ENCODE measurements at regions not wholly inside any gene's neighbourhood (a gene's known extent, or its start where the extent isn't known, plus 50 kb on each side); places are given as distances from the start of the nearest gene placed in this dataset.

DNA sequence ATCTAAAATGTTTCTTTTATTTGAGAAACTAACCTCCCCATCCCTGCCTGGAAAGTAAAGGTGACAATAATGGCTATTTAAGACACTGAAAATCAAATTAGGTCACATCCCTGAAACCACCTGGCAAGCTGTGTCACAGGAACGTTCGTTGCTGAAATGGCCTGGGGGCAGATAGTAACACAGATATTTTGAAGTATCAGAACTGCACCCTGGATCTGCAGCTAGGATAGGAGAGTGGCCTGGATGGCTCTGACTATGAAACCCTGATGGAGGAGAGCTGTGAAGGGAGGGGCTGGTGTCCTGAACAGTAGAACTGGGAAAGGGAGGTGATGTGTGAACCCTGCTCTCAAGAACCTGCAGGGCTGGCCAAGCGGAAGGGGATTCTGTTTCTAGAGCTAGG lies 648.3 kb upstream of the CFAP20DC start:
- H3K27me3 Mint-ChIP-seq, result no peaks in the 10 kb centered on the region
- no peaks in the 10 kb centered on the region for H3K9me3 Mint-ChIP-seq
- H3K36me3 Mint-ChIP-seq, result no peaks in the 10 kb centered on the region
- H3K27ac Mint-ChIP-seq, result no peak overlapping the region
- no peak overlapping the region for H3K4me3 Mint-ChIP-seq
- H3K4me1 Mint-ChIP-seq, result peaks cover 0 to 1% (median 0%) of the 10 kb centered on the region in 3 donors

DNA sequence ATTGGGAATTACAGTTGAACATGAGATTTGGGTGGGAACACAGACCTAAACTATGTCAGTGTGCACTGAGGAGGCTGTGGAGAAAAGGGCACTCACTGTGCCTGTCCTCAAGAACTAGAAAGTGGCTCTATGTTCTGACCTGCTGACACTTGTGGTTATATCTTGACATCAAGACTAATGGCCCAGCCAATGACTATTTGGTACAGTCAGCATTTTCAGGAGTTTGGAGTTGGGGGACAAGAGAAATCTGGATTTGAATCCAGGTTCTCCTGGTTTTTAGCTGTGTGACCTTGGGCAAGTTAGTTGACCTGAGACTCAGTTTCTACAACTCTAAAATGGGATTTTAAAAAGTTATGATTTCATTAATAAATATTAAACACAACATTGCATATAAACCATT lies 647.0 kb upstream of the CFAP20DC start:
- Mint-ChIP-seq H3K4me3 (no peak overlapping the region), H3K4me1 (peaks cover 0 to 5% (median 0%) of the 10 kb centered on the region in 3 donors), H3K36me3 (no peaks in the 10 kb centered on the region), H3K27me3 (no peaks in the 10 kb centered on the region), H3K27ac (no peak overlapping the region), H3K9me3 (no peaks in the 10 kb centered on the region)

DNA sequence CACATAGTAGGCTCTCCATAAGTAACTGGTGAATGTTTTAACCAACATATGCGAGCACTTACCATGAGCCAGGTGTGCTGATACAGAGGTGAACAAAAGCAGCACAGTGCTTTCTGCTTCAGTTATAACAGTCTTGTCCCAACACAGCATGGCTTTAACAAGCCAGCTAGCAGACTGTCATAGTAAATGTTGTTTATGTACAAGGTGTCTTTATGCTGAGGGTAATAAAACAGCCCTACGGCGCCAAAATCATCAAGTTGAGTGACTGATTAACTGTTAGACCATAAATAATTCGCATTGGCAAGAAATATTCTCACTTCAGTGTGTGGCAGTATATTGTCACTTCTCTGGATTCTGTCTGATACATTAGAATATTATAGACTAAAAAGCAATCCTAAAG lies 646.0 kb upstream of the CFAP20DC start:
- H3K27me3 Mint-ChIP-seq, result no peaks in the 10 kb centered on the region
- no peaks in the 10 kb centered on the region for H3K36me3 Mint-ChIP-seq
- peaks cover 0 to 4% (median 0%) of the 10 kb centered on the region in 3 donors for H3K4me1 Mint-ChIP-seq
- H3K9me3 Mint-ChIP-seq, result no peaks in the 10 kb centered on the region
- no peak overlapping the region for H3K4me3 Mint-ChIP-seq
- no peak overlapping the region for H3K27ac Mint-ChIP-seq

DNA sequence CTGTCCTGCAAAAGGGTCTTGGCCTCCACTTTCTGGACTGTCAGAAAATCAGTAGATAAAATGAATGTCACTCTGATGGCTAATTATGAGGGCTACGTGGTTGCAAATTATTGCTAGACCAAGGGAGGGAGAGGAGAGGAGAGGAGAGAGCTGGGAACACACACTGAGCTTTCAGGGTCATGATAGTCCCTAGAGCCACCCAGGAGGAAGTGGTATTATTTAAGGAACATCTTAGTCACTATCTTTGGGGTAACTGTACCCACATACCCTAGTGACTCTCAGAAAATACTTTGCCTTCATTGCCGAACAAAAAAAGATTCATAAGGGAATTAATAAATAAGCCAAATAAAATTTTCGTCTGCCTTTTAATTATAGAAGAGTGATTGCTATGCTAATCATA lies 642.3 kb upstream of the CFAP20DC start:
- Mint-ChIP-seq H3K36me3 (peaks cover 3% of the 10 kb centered on the region), H3K27me3 (no peaks in the 10 kb centered on the region), H3K4me1 (peaks cover 0 to 4% (median 0%) of the 10 kb centered on the region in 3 donors), H3K27ac (no peak overlapping the region), H3K4me3 (no peak overlapping the region), H3K9me3 (peaks cover 0 to 5% (median 0%) of the 10 kb centered on the region in 3 donors)

DNA sequence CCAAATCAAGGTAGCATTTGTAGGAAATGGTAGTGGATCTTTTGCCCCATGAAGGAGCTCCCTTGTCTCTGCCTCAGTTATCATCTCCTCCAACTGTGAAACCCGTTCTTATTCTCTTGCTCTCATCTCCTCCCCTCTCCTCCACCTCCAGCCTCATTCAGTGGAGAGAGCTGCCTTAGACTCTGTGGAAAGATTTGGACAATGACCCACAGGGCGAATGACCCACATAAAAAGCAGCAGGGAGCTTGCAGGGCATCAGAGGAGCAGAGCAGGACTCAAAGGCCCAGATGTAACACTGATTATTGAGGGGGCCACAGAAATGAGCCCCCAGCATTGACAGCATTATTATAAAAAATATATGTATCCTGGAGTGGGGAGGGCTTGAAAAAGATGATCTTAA lies 641.1 kb upstream of the CFAP20DC start:
- H3K4me1 Mint-ChIP-seq, result peaks cover 0 to 4% (median 0%) of the 10 kb centered on the region in 3 donors
- H3K4me3 Mint-ChIP-seq, result no peak overlapping the region
- H3K36me3 Mint-ChIP-seq, result peaks cover 3% of the 10 kb centered on the region
- H3K27ac Mint-ChIP-seq, result no peak overlapping the region
- H3K27me3 Mint-ChIP-seq, result no peaks in the 10 kb centered on the region
- H3K9me3 Mint-ChIP-seq, result peaks cover 0 to 5% (median 0%) of the 10 kb centered on the region in 3 donors

DNA sequence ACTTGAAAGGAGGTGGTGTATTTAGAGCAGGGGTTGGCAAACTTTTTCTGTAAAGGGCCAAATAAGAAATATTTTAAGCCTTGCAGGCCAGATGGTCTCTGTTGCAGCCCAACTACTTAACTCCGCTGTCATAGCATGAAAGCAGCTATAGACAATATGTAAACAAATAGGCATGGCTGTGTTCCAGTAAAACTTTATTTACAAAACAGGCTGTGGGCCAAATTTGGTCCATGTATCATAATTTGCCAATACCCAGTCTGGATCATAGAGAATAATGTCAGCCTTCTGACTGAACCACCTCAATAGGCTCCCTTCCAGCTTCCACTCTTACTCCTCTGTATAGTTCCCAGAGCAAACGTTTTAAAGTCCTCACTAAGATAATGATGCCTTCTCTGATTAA lies 638.8 kb upstream of the CFAP20DC start:
- peaks cover 0 to 4% (median under 1%) of the 10 kb centered on the region in 3 donors for H3K4me1 Mint-ChIP-seq
- peaks cover 3% of the 10 kb centered on the region for H3K36me3 Mint-ChIP-seq
- no peaks in the 10 kb centered on the region for H3K27me3 Mint-ChIP-seq
- no peak overlapping the region for H3K27ac Mint-ChIP-seq
- H3K9me3 Mint-ChIP-seq, result peaks cover 0 to 5% (median 0%) of the 10 kb centered on the region in 3 donors
- no peak overlapping the region for H3K4me3 Mint-ChIP-seq

- H3K4me3 Mint-ChIP-seq, result no peak overlapping the region
- no peak overlapping the region for H3K27ac Mint-ChIP-seq
- H3K9me3 Mint-ChIP-seq, result peaks cover 0 to 5% (median 0%) of the 10 kb centered on the region in 3 donors
- H3K4me1 Mint-ChIP-seq, result peaks cover 0 to 1% (median 0%) of the 10 kb centered on the region in 3 donors
- peaks cover 3% of the 10 kb centered on the region for H3K36me3 Mint-ChIP-seq
- no peaks in the 10 kb centered on the region for H3K27me3 Mint-ChIP-seq
Measured at GRCh38 chr3:59685432-59685831, 635.6 kb upstream of the CFAP20DC start.

GRCh38 chr3:59684766-59685165 lies 634.9 kb upstream of the CFAP20DC start:
- no peak overlapping the region for H3K4me3 Mint-ChIP-seq
- H3K27me3 Mint-ChIP-seq, result no peaks in the 10 kb centered on the region
- H3K9me3 Mint-ChIP-seq, result peaks cover 0 to 4% (median 0%) of the 10 kb centered on the region in 3 donors
- H3K4me1 Mint-ChIP-seq, result peaks cover 0 to 1% (median 0%) of the 10 kb centered on the region in 3 donors
- no peak overlapping the region for H3K27ac Mint-ChIP-seq
- peaks cover 3% of the 10 kb centered on the region for H3K36me3 Mint-ChIP-seq

- H3K4me1 Mint-ChIP-seq, result peaks cover 0 to 1% (median 0%) of the 10 kb centered on the region in 3 donors
- H3K9me3 Mint-ChIP-seq, result no peaks in the 10 kb centered on the region
- H3K27ac Mint-ChIP-seq, result no peak overlapping the region
- no peak overlapping the region for H3K4me3 Mint-ChIP-seq
- no peaks in the 10 kb centered on the region for H3K36me3 Mint-ChIP-seq
- no peaks in the 10 kb centered on the region for H3K27me3 Mint-ChIP-seq
Measured at GRCh38 chr3:59680919-59681318, 631.1 kb upstream of the CFAP20DC start.

GRCh38 chr3:59677747-59678702 lies 628.2 kb upstream of the CFAP20DC start:
- Mint-ChIP-seq H3K9me3 (no peaks in the 10 kb centered on the region), H3K4me3 (no peak overlapping the region), H3K27me3 (peaks cover 2% of the 10 kb centered on the region), H3K36me3 (no peaks in the 10 kb centered on the region), H3K4me1 (no peaks in the 10 kb centered on the region), H3K27ac (no peak overlapping the region)

DNA sequence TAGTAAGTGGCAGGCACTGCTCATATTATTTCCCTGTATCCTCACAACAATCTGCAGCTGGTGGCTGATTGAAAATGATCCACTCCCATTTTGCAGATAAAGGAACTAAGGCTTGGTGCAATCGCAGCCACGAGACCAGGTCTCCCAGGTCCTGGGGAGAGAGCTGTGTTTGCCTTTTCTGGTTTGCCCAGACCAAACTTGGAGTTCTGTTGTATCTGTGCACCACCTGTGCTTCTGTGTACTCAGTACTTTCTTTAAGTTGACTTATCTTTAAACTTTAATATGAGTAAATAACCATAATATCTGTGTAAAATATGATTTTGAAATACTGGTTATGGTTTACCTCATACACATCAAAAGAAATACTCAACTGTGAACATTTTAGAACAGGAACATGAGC lies 625.7 kb upstream of the CFAP20DC start:
- Mint-ChIP-seq H3K36me3 (no peaks in the 10 kb centered on the region), H3K27me3 (peaks cover 2% of the 10 kb centered on the region), H3K4me3 (no peak overlapping the region), H3K9me3 (no peaks in the 10 kb centered on the region), H3K4me1 (no peaks in the 10 kb centered on the region), H3K27ac (no peak overlapping the region)

- peaks cover 0 to 1% (median 0%) of the 10 kb centered on the region in 3 donors for H3K4me1 Mint-ChIP-seq
Measured at GRCh38 chr3:59663076-59663850, 613.4 kb upstream of the CFAP20DC start.

GRCh38 chr3:59660852-59661625 lies 611.2 kb upstream of the CFAP20DC start:
- Mint-ChIP-seq H3K27ac (no peak overlapping the region), H3K4me3 (peak overlapping the region in 1 of 4 donors; percentile 81), H3K27me3 (peaks cover 11% of the 10 kb centered on the region), H3K4me1 (peaks cover 0 to 1% (median 0%) of the 10 kb centered on the region in 3 donors), H3K36me3 (no peaks in the 10 kb centered on the region), H3K9me3 (peaks cover 0 to 2% (median 0%) of the 10 kb centered on the region in 3 donors)

More at GRCh38 chr3:59663076-59663850, 613.4 kb upstream of the CFAP20DC start:
- no peaks in the 10 kb centered on the region for H3K36me3 Mint-ChIP-seq
- H3K9me3 Mint-ChIP-seq, result no peaks in the 10 kb centered on the region
- no peak overlapping the region for H3K27ac Mint-ChIP-seq
- H3K4me3 Mint-ChIP-seq, result no peak overlapping the region
- H3K27me3 Mint-ChIP-seq, result peaks cover 9% of the 10 kb centered on the region

DNA sequence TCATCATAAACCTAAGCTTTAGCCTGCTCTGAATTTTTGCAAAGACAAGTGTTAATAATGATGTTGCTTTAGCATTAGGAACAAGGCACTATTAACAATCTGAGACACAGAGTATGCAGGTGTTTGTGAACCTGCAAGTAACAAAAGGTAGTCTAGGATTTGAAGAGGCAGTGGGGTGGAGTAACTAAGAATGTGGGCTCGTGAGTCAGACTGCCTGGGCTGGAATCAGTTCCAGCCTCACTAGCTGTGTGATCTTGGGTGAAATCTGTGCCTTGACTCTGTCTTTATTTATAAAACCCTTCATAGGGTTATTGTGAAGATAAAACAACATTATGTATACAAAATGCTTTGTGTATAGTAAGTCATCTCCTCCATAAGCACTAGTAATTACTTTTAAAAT lies 610.6 kb upstream of the CFAP20DC start:
- H3K9me3 Mint-ChIP-seq, result peaks cover 0 to 2% (median 0%) of the 10 kb centered on the region in 3 donors
- H3K27me3 Mint-ChIP-seq, result peaks cover 11% of the 10 kb centered on the region
- no peak overlapping the region for H3K4me3 Mint-ChIP-seq
- H3K4me1 Mint-ChIP-seq, result peaks cover 0 to 1% (median 0%) of the 10 kb centered on the region in 3 donors
- H3K36me3 Mint-ChIP-seq, result no peaks in the 10 kb centered on the region
- no peak overlapping the region for H3K27ac Mint-ChIP-seq
